NCI-H82 (cell line): ENCODE measurements at regions not wholly inside any gene's neighbourhood (a gene's known extent, or its start where the extent isn't known, plus 50 kb on each side); places are given as distances from the start of the nearest gene placed in this dataset.

ENCODE experiments used
- DNase-seq: peaks from one replicate; lab custom pipeline; 2025; lab: John Stamatoyannopoulos, UW

DNA sequence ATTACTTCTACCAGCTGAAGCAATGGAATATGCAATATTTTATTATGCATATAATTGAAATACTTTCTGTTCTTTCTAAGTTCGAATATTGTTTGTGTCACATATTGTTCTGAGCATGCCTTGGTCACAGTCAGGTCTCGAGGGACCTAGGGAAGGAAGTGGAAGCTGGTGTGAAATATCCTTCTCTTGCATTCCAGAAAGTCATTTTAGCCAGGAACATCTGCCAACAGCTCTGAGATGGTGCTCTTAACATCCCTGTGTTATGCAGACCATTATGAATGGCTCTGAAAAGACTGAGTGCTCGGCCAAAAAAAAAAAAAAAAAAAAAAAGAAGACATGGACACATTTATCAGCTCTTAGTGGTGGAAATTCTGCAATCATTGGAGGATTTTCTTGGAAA lies 132.7 kb upstream of the JAG1 start:
- DNase-seq: no peak

DNA sequence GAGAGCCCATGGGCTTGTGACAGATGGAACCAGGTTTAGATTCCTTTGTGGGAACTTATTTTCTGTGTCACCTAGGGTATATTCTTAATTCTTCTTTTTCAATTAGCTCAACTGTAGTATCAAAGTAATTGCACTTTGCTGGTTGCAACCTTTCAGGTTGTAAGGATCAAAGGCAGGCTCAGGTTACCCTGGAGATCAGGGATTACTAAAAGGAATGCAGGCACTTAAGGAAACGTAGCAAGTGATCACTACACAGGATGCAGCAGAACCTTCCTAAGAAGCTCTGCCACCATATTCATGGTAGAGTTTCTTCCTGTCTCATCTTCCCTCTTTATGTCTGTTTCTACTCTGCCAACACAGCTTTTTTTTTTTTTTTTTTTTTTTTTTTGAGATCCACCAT lies 133.2 kb upstream of the JAG1 start:
- DNase-seq: no peak

DNA sequence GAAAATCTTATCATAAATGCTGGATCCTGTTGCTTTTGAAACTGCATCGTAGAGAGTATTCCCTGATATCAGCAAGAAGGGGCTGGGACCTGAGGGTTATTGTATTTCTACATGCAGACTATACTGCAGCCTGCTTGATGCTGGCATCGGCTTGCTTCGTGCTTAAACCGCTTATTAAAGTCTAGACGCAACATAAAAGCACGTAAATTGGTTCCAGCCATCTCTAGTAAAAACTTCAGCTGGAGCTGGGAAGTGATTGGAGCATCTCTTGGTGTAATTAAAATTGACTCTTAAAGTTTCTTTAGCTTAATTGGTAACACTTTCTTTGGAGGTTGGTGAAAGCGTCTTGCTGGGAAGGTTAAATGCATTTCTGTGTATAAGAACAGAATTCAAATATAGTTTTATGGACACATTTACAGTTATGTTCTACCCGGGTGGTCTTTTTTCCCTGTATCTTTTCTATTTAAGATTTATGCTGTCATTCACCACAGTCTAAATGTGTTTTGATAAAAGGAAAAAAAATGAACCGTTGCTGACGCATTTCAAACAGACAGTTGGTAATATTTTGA lies 139.0 kb upstream of the JAG1 start:
- no peak for DNase-seq

DNA sequence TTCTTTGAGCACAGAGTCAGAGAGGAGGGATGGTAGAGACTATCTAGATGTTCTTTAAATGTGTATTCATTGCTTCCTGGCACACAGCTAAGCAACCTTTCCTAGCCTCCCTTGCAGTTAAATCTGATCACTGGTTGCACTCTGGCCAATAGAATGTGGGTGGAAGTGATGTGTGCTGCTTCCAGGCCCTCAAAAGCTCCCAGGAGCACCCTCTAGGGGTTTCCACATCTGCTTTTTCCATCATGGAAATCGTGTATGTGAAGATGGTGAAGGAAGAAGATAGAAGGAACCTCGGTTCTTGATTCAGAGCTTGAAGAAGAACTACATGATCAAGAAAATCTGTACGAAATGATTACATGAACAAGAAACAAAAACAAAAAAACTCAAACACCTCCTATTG lies 149.8 kb upstream of the JAG1 start:
- DNase-seq: no peak

DNA sequence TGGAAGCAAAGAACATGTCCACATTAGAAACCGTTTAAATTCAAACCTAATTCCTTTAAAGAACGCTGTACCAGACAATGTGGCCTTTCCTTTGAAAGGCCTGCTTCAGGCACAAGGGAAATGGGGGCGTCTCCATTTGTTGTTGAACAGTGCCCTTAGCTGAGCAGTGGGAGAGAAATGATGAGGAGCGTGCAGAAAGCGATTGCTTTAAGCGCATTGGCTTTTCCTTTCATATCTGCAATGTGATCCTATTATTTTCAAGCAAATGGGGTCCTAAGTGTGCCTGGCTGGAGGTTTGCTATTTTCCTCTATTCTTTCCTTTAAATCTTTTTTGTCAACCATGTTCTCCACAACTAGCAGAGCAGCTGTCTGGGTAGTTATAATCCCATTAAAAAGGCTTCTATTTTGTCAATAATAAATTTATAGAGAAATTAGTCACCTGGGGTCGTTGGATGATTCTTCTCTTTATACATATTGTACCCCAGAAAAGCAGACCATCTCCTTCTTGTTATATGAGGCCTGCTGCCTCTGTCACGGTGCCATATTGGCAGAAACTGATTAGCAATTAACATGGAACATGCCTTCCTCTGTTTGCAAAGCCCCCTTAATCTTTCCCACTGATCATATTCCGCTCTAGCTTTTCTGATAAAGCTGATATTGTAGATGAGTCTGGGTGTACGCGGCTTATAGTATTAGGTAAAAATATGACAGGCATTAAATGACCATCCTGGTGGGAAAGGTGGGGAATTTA lies 151.1 kb upstream of the JAG1 start:
- DNase-seq: peak; percentile 35

DNA sequence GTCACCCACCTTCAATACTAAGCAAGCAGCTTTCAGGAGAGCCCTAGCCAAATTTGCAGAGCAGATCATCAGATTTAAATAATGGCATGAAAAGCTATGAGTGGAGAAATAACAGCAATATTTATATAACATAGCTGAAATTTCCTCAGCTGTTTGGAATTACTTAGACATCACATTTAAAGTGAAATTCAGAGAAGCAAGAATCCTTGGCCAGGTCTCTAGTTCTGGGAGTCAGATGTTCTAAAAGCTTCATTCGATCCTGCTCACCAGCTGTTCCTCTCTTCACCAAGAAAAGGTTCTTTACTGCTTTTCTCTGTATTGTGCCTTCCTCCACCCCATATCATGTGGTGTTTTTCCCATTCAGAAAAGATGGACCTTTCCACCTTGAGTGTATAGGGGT lies 152.3 kb upstream of the JAG1 start:
- no peak for DNase-seq

DNA sequence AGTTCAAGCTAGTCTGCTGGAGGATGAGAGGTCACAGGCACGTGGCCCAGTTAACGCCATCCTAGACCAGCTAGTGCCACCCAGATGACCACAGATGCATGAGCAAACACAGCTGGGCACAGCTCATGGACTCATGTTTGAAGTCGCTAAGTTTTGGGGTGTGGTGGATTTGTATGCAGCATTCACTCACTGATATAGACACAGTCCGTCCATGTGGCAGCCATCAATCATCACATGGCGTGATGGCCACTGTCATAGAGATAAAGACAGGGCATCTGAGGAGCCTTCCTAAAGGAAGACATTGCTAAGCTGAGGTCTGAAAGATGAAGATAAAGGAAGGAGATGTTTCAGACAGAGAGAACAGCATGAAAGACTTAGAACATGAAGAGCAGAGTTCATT lies 154.4 kb upstream of the JAG1 start:
- DNase-seq: no peak

DNA sequence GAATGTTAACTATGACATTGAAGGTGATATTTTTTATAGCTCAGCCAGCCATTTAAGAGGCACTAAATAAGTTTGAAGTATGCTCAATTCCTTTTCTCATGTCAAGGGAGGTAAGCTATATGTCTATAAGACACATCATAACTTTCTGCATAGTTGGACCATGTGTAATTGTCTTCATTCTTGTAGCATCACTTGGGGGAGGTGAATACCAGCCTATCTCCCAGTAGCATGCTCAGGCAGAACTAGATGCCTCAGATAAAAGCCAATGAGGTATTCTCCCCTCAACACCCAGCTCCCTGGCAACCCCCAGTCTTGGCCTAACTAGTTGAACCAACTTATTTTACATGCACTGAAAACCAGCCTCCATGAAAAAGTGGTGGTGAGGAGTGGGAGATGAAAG lies 158.3 kb upstream of the JAG1 start:
- no peak for DNase-seq

DNA sequence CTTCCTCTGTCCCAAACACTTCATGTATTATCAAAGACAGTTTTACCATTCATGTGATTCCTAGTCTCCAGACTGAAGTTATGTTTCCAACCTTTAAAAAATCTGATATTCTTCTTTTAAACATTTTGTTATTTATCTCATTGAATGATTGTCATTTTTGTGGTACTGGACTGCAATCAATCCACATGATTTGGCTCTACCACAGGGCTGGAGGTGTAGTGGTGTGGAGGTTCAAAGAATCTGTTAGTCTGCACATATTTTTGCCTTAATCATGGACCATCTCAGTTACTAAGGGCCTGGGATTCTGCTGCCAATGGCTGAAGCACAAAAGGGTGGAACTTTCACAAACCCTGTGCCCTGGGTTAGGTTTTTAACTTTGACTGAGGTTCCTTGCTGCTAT lies 164.1 kb upstream of the JAG1 start:
- DNase-seq: no peak

DNA sequence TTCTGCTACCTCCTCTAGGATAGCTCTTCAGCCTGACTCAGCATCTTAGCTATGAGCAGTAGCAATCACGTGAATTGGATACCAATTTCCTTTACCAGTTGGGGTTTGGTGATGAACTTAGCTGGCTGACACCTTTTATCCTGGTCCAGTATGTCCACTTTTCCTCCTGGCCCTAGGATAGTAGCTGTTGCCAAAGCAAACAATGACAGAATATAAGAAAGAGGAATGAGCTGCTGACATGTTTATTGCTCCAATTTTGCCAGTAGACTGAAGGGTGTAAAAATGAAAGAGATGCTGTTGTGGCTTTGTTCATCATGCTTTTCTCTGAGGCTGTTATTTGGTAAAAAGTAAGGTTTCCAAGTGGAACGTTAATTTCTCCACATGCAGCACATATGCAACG lies 168.3 kb upstream of the JAG1 start:
- DNase-seq: no peak

DNA sequence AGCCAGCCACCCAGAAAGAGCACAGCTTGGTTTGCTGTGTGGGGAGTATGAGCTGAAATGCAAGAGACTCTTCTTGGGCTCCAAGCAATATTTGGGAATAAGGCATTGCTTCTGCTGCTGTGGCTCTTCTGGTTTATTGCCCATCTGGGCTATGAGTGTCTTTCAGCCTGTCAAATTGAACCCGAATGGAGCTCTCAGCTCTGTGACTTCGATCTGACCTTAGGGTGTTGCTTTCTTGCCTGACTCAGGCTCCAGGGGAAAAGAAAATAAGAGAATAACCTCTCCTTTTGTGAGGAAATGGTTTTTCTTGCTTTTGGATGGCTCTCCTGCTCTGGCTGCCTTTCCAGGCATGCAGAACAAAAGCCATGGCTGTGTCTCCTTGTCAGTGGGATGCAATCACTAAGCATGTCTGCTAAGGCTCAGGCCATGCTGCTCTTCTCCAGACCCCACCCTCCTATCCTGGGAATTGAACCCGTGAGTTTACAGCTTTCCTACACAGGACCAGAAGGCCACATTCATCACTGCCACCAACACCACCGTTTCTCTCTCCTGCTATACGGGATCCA lies 169.4 kb upstream of the JAG1 start:
- no peak for DNase-seq

DNA sequence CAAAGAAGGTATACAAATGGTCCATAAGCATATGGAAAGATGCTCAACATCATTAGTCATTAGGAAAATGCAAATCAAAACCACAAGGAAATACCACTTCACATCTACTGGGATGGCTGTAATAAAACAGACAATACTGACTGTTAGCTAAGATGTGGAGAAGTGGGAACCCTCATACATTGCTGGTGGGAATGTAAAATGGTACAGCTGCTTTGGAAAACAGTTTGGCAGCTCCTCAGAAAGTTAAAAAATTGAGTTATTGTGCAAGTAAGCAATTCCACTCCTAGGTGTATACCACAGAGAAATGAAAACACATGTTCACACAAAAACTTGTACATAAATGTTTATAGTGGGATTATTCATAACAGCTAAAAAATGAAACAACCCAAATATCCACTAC lies 173.0 kb upstream of the JAG1 start:
- no peak for DNase-seq

DNA sequence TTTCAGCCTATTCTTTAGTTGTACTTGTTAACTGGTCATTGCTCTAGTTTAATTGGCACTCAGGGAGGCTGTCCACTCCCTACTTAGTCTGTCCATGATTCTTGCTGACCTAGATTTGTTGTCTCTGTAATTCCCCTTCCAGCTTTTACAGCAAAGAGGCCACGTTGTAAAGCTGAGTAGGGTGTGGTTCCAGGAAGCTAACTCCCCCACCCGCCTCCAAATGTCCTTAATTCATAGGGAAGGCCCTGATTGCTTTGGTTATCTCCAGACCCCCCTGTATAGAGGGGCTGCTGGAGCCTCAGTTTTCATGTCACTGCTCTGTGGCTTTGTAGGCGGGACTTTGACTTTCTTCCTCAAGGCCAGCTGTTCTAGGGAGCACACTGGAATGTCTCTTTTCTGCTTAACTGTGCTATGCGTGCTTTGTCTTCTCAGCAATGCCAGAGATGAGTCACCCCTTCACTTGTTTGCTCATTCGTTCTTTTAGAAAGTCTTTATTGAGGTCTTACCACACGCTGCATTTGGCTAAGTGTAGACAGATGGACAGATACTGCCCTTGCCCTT lies 175.1 kb upstream of the JAG1 start:
- no peak for DNase-seq

DNA sequence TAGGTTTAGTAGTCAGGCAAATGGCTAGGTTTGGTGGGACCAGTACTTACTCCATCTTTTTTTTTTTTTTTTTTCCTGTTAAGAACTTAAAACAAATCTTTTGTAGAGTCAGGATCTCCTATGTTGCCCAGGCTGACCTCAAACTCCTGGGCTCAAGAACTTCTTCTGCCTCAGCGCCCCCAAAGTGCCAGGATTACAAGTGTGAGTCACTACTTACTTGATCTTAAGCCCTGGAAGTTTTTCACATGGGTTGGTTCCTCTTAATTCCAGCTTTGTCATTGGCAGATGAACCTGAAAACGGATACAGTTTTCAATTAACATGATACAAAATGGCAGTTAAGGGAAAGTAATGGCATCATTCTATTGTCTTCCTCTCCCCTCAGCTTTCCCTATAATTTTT lies 179.4 kb upstream of the JAG1 start:
- no peak for DNase-seq

DNA sequence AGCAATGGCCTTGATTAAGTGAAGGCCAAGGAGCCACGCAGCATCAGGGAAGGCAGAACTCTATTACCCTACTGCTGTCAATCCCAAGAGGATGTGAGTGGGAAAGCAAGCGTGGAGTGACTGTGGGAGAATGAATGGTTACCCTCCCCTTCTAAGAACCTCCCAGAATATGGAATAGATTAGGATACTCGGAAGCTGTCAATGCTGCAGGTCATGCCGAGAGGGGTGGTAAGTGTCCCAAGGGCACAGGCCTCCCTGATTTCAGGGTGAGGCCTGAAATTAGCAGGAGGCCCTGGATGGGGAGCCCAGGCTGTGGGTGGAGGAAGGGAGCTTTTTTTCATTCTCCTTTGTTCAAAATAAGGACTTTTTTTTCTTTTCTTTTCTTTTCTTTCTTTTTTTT lies 179.9 kb upstream of the JAG1 start:
- no peak for DNase-seq

DNA sequence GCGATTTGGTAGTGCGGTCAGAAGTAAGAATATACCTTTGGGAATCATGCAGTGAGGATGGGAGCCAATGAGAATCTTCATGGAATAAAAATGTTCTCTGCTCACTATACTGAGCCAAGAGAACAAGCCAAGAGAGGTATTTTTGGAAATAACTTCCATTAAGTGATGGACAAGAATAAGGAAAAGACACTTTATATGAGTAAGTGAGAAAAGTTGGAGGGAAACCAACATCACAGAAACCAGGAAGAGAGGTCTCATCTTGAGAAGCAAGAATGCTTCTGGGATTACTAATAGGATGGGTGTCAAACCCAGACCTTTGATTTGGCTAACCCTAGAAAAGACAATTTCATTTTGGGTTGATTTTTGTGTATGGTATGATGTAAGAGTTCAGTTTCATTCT lies 181.2 kb upstream of the JAG1 start:
- no peak for DNase-seq

DNA sequence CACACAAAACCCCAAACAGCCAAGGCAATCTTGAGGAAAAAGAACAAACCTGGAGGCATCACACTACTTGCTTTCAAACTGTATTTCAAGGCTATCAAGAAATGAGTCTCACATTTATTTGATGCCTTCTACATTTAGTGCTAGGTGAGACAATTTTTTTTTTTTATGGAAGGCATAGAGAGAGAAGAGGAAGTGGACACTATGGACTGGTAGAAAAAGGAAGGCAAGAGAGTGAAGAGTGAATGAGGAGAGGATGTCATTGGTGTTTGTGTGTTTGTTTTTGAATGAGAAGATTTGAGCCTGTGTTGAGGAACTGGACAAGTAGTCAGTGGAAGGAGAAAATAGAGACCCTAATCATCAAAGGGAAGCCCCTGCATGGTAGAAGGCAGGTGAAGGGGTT lies 182.0 kb upstream of the JAG1 start:
- DNase-seq: no peak

DNA sequence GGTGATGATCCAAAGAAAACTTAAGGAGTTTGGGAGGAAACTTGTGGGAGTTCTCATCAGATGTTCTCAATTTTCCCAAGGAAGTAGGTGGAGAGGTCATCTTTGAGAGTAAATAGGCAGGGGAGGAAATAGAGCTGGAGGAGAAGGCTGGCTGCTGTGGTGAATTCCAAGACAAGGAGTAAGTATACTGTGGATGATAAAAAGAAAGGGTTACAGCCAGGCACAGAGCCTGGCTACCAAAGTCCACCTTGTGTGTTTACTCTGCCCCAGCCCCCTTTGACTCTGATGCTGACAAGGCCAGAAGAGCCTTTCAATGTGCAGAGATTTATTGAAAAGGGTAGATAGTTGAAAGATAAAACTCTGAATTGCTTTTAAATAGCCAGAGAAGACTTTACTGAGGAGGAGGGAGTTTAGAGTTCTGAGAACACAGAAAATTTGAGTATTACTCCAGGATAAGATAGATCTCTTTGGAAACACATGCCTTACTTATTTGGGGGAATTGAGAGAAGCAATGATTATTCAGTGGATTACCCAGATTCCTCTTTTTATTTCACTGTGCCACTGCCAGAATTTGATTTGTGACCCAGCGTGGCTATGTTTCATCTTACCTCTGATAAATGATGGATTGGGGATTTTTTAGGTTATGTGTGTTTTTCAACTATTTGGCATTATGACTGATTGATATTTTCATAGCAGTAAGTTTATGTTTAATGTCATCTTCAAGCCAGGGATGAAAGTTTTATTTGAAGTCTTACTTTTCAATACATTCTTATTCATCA lies 182.6 kb upstream of the JAG1 start:
- DNase-seq: no peak

DNA sequence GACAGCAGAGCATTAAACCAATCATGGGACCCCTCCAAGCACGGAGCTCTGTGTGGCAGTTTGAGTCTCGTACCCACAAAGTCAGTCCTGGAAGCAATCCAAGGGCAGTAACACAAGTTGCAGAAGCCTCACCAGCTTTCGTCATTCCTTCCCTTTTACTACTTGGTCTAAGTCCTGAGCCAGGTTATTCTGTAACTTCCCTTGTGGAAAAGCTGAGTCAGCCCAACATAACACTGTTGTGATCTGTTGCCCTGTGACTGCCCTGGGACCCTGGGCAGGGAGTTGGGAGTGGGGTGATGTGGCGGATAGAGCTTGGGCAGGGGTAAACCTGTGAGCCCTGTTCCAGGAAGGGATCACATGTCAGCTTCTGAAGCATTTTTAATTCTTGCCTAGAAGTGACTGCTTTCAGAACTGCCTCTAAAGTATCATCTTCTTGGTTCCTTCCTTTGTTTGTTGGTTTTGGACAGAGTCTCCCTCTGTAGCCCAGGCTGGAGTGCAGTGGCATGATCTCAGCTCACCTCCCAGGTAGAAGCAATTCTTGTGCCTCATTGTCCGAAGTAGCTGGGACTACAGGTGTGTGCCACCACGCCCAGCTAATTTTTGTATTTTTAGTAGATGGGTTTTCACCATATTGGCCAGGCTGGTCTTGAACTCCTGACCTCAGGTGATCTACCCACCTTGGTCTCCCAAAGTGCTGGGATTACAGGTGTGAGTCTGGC lies 183.7 kb upstream of the JAG1 start:
- no peak for DNase-seq

DNA sequence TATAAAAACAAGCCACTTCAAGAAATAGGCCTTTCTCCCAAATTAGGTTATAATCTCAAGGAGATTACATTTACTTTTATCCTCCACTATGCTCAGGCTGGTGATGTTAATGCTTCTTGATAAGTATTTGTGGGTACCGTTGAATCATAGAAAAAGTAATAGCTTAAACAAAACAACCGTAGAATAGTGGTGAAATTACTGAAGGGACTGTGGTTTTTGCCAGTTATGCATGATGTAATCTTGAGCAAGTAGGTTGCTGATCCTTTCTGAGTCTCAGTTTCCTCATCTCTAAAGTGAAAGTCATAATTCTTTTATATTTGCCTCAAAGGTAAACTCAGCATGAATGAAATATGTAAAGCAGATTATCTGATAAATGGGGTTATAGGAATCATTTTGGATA lies 187.3 kb upstream of the JAG1 start:
- DNase-seq: no peak

DNA sequence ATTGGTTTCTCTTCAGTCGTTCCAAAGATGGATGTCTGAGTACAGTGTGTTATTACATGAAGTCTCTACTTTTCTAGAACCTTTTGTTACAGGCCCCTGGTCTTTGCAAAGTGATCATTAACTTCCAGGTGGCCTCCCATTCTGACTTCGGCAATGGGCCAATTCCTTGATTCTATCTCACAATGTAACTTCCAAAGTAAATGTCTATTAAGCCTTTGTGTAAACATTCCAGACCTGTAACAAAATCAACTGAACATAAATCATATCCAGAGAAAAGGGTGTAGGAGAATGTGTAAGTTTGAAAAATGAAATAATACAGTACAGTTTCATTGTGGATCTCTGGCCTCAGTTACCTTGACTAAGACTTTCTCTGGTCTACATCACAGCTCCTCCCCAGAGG lies 187.8 kb upstream of the JAG1 start:
- no peak for DNase-seq
